GM18517 (cell line): ENCODE measurements at regions not wholly inside any gene's neighbourhood (a gene's known extent, or its start where the extent isn't known, plus 50 kb on each side); places are given as distances from the start of the nearest gene placed in this dataset.

Experiments used
- ATAC-seq: cut with Tn5 transposase; IDR thresholded peaks from one replicate; pipeline ENCODE4 v1.9.1; 2021; ENCODE audit warnings: mild to moderate bottlenecking, moderate library complexity; ENCODE audit not compliant: unreplicated experiment

- no peak for ATAC-seq
Measured at GRCh38 chr7:84821671-84822534, 365.0 kb downstream of the SEMA3D start.

- ATAC-seq: no peak
Measured at GRCh38 chr7:84820481-84820880, 366.4 kb downstream of the SEMA3D start.

- no peak for ATAC-seq
Measured at GRCh38 chr7:84817016-84817415, 369.8 kb downstream of the SEMA3D start.

GRCh38 chr7:84813376-84813775 lies 373.5 kb downstream of the SEMA3D start:
- no peak for ATAC-seq

- ATAC-seq: no peak
Measured at GRCh38 chr7:84812021-84812420, 374.8 kb downstream of the SEMA3D start.

GRCh38 chr7:84811362-84811761 lies 375.5 kb downstream of the SEMA3D start:
- ATAC-seq: no peak

- no peak for ATAC-seq
Measured at GRCh38 chr7:84809877-84810276, 377.0 kb downstream of the SEMA3D start.

DNA sequence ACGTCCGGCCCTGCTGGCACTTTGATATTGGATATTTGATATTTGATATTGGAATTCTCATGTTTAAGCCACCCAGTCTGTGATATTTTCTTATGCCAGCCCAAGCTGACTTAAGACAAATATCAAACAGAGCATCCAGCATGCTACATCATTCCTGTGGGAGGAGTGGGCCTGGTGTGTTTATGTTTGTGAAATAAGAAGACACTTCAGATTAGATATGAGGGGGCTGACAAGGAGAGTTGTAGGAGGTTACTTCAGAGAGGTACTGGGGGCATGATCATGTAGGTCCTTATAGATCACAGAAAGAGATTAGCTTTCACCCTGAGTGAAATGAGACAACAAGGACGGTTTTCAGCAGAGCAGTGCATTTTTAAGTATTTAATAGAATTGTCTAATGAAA lies 382.9 kb downstream of the SEMA3D start:
- ATAC-seq: no peak

DNA sequence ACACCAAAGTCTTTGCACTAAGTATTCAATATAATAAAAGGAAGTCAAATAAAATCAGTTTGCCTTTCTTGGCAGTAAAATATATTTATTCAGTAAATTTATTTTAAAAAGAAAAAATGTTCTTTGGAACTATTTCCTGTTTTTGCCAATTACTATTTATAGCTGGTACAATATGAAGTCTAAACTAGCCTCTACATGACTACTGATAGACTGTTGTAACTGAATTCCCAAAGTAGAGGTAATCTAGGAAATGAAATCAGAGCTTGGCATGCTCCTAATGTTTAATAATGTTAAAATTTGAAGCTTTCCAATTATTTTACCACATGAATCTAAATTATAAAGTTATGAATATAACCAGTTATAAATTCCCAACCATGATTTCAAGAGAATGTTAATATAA lies 385.5 kb downstream of the SEMA3D start:
- ATAC-seq: no peak

DNA sequence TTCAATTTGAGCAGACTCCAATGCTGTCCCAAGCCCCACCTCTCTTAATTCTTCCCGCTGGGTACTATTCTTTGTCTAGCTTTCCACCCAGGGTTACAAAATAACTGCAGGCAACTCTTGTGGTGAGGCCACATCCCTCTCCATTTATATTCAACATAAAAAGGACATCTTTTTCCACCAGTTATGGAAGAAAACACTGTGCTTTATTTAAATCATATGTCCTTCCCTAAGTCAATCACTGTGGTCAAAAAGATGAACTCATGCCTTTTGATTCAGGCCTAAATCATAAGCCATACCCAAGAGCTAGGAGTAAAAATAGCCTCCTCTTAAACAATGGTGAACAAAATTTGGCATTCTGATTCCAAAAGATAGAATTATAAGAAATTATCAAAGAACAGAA lies 386.0 kb downstream of the SEMA3D start:
- no peak for ATAC-seq

- ATAC-seq: no peak
Measured at GRCh38 chr7:84799106-84799505, 387.8 kb downstream of the SEMA3D start.

DNA sequence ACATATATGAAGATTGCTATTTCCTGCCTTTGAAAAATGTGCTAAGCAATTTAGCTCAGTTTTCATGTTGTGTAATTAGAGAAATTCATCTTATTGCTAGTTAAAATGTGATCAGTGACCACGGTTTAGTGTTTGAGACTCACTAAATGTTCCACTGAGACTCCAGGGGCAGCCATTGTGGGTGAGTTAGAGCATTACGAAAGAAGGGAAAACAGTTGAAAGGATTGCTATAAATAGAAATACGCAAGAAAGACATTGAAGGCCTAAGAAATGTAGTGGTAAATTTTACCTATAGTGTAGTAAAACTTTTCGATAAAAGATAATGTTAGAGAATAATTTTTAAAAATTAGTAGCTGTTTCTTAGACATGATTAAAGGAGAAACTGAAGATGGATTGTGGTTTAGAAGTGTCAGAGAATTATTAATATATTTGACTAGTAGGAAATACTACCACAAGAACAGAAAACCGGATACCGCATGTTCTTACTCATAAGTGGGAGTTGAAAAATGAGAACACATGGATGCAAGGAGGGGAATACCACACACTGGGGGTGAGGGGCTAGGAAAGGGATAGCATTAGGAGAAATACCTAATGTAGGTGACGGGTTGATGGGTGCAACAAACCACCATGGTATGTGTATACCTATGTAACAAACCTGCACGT lies 394.5 kb downstream of the SEMA3D start:
- ATAC-seq: no peak

DNA sequence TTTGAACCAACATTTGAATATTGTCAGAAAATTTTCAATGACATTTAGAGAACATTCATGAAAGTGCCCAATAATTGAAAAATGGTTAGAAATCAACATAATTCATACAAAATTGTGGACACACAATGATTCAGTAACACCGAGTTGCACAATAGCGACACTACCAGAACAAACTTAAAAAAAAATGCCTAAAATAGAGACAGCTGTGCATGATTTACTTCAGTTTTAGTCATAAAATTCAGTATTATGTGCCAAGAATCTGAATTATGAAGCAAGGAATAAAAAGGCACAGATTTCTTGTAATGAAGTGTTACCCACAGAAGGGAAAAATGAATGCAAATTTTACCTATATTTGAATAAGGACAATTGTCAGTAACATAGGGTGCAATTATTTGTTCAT lies 396.0 kb downstream of the SEMA3D start:
- no peak for ATAC-seq

DNA sequence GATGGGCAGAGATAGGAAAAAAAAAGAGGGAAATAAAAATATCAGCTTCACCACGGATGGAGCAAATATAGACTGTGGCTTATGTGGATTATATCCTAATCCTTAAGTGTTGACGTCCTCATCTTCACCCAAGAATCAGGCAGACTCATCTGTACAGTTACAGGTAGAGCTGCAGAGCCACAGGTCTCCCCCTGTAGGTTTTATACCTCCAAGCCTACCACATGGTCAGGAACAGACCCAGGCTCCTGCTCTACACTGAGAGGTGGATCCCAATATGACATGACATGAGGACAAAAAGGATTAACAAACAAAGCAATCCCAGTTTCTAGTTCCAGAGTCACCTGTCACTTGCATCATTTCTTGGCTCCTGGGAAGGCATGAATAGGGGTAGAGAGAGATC lies 400.8 kb downstream of the SEMA3D start:
- no peak for ATAC-seq

DNA sequence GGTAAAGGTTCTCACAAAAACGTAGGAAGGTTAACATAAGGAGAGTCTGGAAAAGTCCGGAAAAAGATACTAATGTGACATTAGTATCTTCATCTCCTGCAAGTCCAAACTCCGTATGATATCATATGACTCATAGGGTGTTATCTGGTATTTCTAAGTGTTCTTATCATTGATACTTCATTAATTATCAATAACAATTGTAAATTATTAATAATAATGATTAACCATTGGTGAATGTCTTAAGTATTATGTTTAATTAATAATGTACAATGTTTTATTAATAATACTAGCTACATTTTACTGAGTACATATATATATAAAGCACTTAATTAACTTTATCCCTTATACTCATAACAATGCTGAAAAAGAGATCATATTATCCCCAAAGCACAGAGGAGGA lies 402.4 kb downstream of the SEMA3D start:
- no peak for ATAC-seq

DNA sequence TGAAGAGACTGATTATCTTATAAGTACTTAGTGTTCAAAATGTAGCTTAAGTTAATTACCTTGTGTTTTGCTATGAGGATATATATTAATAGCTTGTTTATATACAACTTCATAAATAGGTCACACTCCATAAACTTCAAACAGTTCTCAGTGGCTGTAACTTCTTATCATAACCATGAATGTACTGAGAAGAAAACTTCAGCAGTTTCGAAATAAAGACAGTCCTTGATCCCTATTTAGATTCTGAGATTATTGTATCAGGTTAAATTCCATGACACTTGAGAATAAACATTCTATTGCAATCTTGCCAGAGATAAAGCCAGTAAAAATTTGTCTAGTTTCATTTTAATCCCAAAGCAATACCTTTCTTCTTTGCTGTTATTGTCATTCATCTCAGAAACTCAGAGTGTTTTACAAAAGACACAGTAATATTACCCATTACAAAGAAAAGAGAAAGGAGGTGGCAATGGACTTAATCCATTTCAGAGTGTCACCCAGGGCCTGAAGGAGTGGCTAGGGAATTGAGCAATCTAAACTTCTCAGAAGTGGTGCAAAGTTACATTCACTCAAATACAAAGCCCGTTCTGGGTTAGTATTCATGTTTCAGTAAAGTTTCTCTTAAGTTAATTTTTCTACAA lies 403.6 kb downstream of the SEMA3D start:
- no peak for ATAC-seq

DNA sequence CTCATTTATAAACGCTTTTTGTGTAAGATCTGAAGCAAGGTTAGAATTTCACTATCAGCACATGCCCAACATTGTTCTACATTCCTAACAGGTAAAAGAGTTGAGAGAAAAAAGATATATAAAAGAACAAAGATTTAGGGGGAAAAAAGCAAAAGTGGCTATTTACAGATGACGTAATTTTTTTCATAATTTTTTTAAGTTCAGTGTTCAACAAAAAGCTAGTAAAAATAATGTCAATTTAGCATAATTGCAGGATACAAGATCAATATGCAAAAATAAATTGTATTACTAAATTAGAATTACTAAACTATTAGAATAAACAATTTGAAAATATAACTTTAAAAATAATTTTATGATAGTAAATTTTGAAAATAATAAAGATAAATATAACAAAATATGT lies 405.0 kb downstream of the SEMA3D start:
- ATAC-seq: no peak

DNA sequence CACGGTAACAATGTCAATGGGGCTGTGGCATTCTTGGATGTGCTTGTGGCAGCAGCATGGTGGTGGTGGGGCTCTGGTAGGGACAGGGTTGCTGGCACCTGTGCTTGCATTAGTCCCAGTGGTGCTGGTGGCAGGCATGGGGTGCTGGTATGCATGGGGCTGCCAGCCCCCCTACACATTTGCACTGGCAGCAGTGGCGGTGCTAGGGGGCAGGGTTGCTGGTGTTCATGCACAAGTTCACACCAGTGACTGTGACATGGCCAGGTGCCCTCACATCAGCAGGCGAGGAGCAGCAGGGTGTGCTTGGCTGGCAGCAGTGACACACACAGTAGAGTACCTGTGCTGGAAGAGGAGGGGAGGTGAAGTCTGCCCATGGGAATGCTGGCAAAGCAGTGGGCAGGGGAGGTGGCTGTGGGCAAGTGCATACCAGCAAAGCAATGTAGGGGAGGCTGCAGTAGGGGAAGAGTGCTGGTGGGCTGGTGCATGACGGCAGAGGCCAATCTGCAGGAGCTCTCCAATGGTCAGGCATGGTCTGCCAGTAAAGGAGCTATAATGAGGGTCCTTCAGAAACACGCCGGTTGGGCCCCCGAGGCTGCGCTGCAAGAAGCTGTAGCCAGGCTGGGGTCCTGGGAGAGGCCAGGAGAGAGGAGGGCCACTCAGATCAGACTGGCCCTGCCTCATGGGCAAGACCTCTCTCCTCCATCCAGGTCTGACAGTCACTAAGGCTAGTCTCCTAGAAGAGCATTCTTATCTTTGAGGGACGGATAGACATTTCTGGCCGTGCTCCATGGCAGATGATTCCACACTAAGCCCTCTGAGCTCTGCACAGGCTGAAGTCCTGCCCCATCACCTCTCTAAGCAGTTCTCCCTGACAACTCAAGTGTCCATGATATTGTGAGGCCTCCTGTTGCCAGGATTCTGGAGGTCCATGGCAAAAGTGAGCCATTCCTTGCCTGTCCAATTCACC lies 406.4 kb downstream of the SEMA3D start:
- no peak for ATAC-seq

DNA sequence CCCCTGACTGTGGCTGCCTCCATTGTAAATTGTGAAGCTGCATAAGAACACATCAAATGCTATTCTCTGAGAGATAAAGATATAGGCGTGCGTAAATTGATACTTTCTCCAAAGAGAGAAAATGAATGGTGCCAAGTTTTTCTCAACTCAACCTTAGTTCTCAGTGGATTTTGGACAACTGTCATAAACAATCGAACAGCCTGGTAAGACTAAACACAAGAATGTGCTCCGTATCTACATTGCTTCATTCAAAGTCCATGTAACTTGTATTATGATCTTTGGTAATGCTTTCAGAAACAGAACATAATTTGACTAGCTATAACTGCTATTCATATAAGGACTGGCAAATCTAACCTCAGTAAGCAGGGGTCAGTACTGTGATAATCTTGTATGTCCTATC lies 429.1 kb downstream of the SEMA3D start:
- ATAC-seq: no peak

DNA sequence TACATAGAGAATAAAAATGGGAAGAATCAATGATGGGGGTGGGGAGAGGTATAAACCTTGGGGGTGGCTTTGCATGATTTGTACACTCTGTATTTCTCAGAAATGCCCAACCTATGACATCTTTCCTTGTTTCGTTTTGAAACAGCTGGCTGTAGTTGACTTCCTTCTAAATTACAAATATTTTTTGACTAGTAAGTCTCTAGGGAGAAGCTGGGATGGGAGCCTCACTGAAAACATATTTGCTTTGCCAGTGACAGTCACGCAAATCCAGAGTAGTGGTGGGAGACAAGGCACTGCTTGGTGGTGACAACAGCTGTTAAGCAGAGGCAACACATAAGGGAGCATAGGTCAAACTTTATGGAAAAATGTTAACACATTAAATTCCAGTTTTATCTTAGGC lies 440.5 kb downstream of the SEMA3D start:
- ATAC-seq: no peak

GRCh38 chr7:84744385-84744784 lies 442.5 kb downstream of the SEMA3D start:
- ATAC-seq: no peak
